HG02571 (cell line): ENCODE measurements at regions not wholly inside any gene's neighbourhood (a gene's known extent, or its start where the extent isn't known, plus 50 kb on each side); places are given as distances from the start of the nearest gene placed in this dataset.
"Not testable (repeated sequence)": the region's sequence is repeated elsewhere in the genome, so short reads cannot be mapped to it uniquely, and the experiment has no call there.

Source experiments
- ATAC-seq: cut with Tn5 transposase; IDR thresholded peaks from one replicate; pipeline ENCODE4 v1.9.1; 2021; ENCODE audit warnings: mild to moderate bottlenecking, moderate library complexity; ENCODE audit not compliant: unreplicated experiment

GRCh38 chr13:24931450-24932251 is 164.3 kb upstream of the PABPC3 start:
- ATAC-seq = no peak

- ATAC-seq = not testable (repeated sequence)
Measured at GRCh38 chr13:24933106-24934023, 162.6 kb upstream of the PABPC3 start.

GRCh38 chr13:24934024-24934385 is 161.9 kb upstream of the PABPC3 start:
- ATAC-seq = not testable (repeated sequence)

- no peak for ATAC-seq
Measured at GRCh38 chr13:24938966-24939365, 157.0 kb upstream of the PABPC3 start.

GRCh38 chr13:24941023-24941713 is 154.8 kb upstream of the PABPC3 start:
- ATAC-seq = not testable (repeated sequence)

GRCh38 chr13:24943136-24943535 is 152.8 kb upstream of the PABPC3 start:
- ATAC-seq = no peak

- ATAC-seq = not testable (repeated sequence)
Measured at GRCh38 chr13:24944073-24944472, 151.9 kb upstream of the PABPC3 start.

- not testable (repeated sequence) for ATAC-seq
Measured at GRCh38 chr13:24948977-24949376, 147.0 kb upstream of the PABPC3 start.

- not testable (repeated sequence) for ATAC-seq
Measured at GRCh38 chr13:24950611-24951010, 145.3 kb upstream of the PABPC3 start.

- ATAC-seq = not testable (repeated sequence)
Measured at GRCh38 chr13:24967970-24968369, 128.0 kb upstream of the PABPC3 start.

GRCh38 chr13:24968416-24968815 is 127.5 kb upstream of the PABPC3 start:
- ATAC-seq = not testable (repeated sequence)

- ATAC-seq = not testable (repeated sequence)
Measured at GRCh38 chr13:24973102-24973501, 122.8 kb upstream of the PABPC3 start.

GRCh38 chr13:24981181-24981803 is 114.6 kb upstream of the PABPC3 start:
- ATAC-seq = not testable (repeated sequence)

GRCh38 chr13:24982333-24982999 is 113.5 kb upstream of the PABPC3 start:
- no peak for ATAC-seq

GRCh38 chr13:24983094-24983493 is 112.8 kb upstream of the PABPC3 start:
- ATAC-seq = no peak

GRCh38 chr13:24984134-24984533 is 111.8 kb upstream of the PABPC3 start:
- no peak for ATAC-seq

GRCh38 chr13:24985107-24985506 is 110.8 kb upstream of the PABPC3 start:
- ATAC-seq = no peak

- no peak for ATAC-seq
Measured at GRCh38 chr13:24985896-24986295, 110.0 kb upstream of the PABPC3 start.

GRCh38 chr13:24986826-24987225 is 109.1 kb upstream of the PABPC3 start:
- ATAC-seq = no peak

- not testable (repeated sequence) for ATAC-seq
Measured at GRCh38 chr13:24989959-24990358, 106.0 kb upstream of the PABPC3 start.
